NCI-H1417 (cell line): ENCODE measurements at regions not wholly inside any gene's neighbourhood (a gene's known extent, or its start where the extent isn't known, plus 50 kb on each side); places are given as distances from the start of the nearest gene placed in this dataset.

Experiments
- DNase-seq, 3 experiments: peaks; one replicate each; lab custom pipeline; 2025; lab: John Stamatoyannopoulos, UW

GRCh38 chr16:54679531-54679930 is 251.1 kb upstream of the IRX5 start:
- DNase-seq = no peak

GRCh38 chr16:54677308-54677950 is 253.2 kb upstream of the IRX5 start:
- DNase-seq = no peak

- no peak for DNase-seq
Measured at GRCh38 chr16:54673313-54673712, 257.4 kb upstream of the IRX5 start.

- DNase-seq = no peak
Measured at GRCh38 chr16:54672500-54672899, 258.2 kb upstream of the IRX5 start.

- no peak for DNase-seq
Measured at GRCh38 chr16:54657709-54658102, 273.0 kb upstream of the IRX5 start.

GRCh38 chr16:54657058-54657708 is 273.5 kb upstream of the IRX5 start:
- no peak for DNase-seq

- DNase-seq = no peak
Measured at GRCh38 chr16:54655121-54655590, 275.5 kb upstream of the IRX5 start.

GRCh38 chr16:54654429-54654828 is 276.2 kb upstream of the IRX5 start:
- peak; percentile 9 to 74 (median 19) for DNase-seq

GRCh38 chr16:54652201-54652770 is 278.4 kb upstream of the IRX5 start:
- DNase-seq = no peak

- no peak for DNase-seq
Measured at GRCh38 chr16:54651440-54652195, 279.0 kb upstream of the IRX5 start.

GRCh38 chr16:54649876-54650275 is 280.8 kb upstream of the IRX5 start:
- DNase-seq = peak in 1 of 3 experiments; percentile 56

- DNase-seq = peak in 2 of 3 experiments; percentile 68 to 90
Measured at GRCh38 chr16:54648575-54648974, 282.1 kb upstream of the IRX5 start.

GRCh38 chr16:54647725-54648221 is 282.9 kb upstream of the IRX5 start:
- DNase-seq = peak in 2 of 3 experiments; percentile 51 to 80

- DNase-seq = no peak
Measured at GRCh38 chr16:54647216-54647615, 283.4 kb upstream of the IRX5 start.

- DNase-seq = no peak
Measured at GRCh38 chr16:54645345-54645744, 285.3 kb upstream of the IRX5 start.

- no peak for DNase-seq
Measured at GRCh38 chr16:54636221-54636793, 294.4 kb upstream of the IRX5 start.

- DNase-seq = peak in 1 of 3 experiments; percentile 41
Measured at GRCh38 chr16:54633943-54634362, 296.7 kb upstream of the IRX5 start.

GRCh38 chr16:54632322-54633220 is 298.1 kb upstream of the IRX5 start:
- DNase-seq = peak in 1 of 3 experiments; percentile 57

GRCh38 chr16:54631782-54632181 is 298.9 kb upstream of the IRX5 start:
- no peak for DNase-seq

GRCh38 chr16:54630284-54630967 is 300.2 kb upstream of the IRX5 start:
- DNase-seq = no peak
